HG03378 (cell line): ENCODE measurements at regions not wholly inside any gene's neighbourhood (a gene's known extent, or its start where the extent isn't known, plus 50 kb on each side); places are given as distances from the start of the nearest gene placed in this dataset.
"Not testable (repeated sequence)": the region's sequence is repeated elsewhere in the genome, so short reads cannot be mapped to it uniquely, and the experiment has no call there.

ENCODE experiments used
- ATAC-seq: cut with Tn5 transposase; IDR thresholded peaks from one replicate; pipeline ENCODE4 v1.9.1; 2021; ENCODE audit warnings: mild to moderate bottlenecking, moderate library complexity; ENCODE audit not compliant: unreplicated experiment

GRCh38 chr11:92168936-92169335, 55.7 kb upstream of the FAT3 start:
- no peak for ATAC-seq

DNA sequence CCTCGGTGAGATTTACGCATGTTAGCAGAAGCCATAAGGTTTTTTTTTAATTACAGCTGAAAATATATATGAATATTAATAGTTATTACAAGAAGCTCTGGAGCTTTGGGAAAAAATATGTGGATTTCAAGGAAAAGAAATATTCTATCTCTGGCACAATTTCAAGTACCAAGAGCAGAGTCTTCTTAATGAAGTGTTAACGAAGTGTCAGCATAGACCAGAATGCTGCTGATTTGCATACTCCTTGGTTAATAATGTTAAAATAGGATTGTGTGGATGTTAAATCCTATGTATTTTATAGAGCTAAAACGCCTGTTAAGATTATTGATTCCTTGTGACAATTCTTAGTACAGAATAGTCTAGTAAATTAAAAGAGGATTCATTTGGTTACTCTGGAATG, 57.0 kb upstream of the FAT3 start:
- ATAC-seq = no peak

DNA sequence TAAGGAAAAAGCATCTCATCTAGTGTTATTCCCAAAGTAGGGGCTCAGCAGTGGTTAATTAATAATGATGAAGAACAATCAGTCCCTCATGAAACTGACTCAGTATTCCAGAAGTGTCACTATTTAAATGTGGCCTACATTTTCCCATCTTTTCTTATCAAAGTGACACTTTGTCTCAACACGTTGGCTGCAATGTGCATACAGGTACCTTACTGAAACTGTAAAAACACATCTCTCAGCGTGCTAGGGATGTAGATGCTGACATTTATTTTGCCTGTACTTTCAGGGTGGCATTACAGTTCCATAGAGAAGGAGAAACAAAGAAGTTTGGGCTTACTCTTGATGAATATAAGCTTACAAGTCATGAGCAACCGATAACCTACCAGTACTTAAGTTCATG, 58.3 kb upstream of the FAT3 start:
- no peak for ATAC-seq

DNA sequence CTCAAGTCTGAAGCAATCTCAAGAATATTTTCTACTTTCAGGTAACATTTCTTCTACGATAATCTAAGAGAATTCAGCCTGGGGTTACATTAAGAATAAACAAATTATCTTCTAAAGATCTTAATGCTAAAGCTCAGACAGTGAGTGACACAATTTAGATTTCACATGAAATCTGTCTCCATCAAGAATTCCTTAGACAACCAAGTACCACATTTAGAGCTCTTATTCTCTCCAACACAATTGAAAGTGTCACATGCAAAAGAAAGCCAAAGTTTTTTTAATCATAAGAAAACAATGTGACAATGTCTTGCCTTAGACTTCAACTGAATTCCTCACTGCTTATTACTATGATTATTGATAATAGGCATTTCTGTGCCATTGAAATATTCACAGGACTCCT, 60.7 kb upstream of the FAT3 start:
- no peak for ATAC-seq

DNA sequence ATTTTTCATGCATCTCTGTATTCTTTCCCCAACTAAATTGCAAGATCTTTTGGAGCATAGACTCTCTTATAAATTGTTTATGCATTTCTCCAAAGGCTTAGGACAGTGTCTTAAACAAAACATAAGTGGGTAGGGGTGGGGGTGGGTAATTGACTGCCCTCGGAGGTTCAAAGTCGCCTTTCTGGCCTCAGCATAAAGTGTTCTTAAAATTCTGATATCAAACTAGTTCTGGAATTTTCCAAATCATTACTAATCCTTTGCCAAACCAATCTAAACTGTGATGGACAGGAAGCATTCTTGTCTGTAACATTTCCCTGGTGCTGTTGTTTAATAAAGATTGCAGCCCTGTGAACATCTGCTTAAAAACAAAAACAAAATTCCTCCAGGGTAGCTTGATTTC, 61.8 kb upstream of the FAT3 start:
- ATAC-seq = no peak

GRCh38 chr11:92159931-92160330, 64.7 kb upstream of the FAT3 start:
- ATAC-seq = no peak

DNA sequence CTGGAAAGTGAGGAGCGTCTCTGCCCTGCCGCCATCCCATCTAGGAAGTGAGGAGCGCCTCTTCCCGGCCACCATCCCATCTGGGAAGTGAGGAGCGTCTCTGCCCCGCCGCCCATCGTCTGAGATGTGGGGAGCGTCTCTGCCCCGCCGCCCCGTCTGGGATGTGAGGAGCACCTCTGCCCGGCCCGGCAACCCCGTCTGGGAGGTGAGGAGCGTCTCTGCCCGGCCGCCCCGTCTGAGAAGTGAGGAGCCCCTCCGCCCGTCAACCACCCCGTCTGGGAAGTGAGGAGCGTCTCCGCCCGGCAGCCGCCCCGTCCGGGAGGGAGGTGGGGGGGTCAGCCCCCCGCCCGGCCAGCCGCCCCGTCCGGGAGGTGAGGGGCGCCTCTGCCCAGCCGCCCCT, 67.2 kb upstream of the FAT3 start:
- ATAC-seq = not testable (repeated sequence)

DNA sequence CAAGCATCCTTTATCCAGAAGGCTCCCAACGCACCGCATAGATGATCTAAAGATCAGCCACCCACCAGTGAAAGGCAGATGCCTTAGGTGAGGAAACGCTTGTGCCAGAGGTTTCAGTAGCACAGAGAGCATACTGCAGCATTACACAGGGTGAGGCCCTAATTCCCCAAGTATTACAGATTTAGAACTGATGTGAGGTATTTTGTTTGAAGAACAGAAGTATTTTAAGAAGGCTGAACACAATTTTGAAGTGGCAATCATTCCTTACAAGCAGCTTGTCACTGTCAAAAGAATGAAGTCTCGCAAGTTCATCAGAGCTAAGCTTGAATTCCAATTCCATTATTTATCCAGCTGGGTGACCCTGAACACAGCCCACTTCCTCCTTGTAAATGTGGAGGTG, 70.0 kb upstream of the FAT3 start:
- no peak for ATAC-seq

DNA sequence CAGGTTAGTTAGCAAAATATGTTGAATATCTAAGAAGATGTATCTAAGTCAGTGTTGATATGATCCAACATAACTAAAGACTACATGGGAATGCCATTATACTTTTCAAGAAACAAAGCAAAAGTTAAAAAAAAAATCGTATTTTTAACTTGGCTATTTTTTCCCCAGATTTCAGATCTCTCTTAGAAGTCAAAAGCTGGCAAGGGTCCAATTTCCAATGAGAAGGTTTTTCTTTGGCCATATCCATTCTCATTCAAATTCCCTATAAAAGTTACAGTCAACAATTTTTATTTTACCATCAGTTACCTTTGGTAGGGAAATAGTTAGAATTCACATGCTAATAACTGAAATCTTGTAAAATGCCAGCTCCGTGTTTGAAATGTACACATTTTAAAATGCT, 70.5 kb upstream of the FAT3 start:
- ATAC-seq = no peak

- no peak for ATAC-seq
These were observed 71.1 kb upstream of the FAT3 start for GRCh38 chr11:92153542-92153941.

DNA sequence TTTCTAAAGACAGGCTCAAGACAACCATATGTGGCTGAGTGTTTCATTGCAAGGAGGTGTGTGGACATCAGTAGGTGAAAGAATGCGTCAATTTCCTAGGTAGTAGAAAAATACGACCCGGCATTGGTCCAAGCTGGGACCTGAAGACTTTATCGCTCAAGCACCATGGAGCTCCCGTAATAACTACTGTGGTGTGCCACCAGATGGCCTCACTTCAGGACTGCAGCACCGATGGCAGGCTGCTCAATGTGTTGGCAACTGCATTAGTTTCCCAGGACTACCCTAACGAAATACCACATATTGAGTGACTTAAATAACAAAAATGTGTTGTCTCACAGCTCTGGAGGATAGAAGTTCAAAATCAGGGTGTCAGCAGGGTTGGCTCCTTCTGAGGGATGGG, 72.4 kb upstream of the FAT3 start:
- no peak for ATAC-seq

DNA sequence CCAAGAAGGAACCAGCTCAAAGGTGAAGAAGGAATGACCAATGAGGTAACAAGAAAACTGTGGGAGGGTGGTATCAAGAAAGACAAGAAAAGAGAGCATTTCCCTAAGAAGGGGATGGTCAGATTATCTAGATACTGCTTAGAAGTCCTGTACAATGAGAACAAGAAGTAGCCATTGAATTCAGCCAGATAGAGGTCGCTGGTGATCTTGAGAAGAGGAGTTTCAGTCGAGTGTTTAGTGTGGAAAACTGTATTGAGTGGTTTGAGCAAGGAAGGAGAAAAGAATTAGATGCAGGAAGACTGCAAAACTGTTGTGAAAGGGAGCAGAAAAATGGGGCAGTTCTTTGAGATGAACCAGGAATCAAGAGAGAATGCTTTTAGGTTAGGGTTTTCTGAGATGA, 74.6 kb upstream of the FAT3 start:
- no peak for ATAC-seq

GRCh38 chr11:92141725-92142124, 82.9 kb upstream of the FAT3 start:
- no peak for ATAC-seq

DNA sequence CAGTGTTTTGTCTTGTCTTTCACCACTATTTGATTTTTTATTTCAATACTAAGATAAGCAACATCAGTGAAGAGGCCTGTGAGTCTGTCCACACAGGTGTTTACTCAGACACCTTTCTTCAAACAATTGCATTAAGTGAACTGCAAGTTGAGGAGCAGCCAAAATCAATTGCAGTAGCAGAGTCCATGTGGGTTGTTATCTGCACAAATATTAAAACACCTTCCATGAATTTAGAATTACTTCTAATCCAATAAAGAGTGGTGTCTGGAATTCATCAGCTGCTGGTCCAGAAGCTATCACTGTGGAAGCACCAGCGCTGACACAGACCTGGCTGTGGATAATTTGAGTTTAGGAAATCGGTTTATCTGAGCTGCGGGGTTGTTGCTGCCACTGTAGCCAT, 83.5 kb upstream of the FAT3 start:
- ATAC-seq = no peak

GRCh38 chr11:92140021-92140420, 84.6 kb upstream of the FAT3 start:
- no peak for ATAC-seq

- ATAC-seq = no peak
These were observed 86.3 kb upstream of the FAT3 start for GRCh38 chr11:92138296-92138695.

DNA sequence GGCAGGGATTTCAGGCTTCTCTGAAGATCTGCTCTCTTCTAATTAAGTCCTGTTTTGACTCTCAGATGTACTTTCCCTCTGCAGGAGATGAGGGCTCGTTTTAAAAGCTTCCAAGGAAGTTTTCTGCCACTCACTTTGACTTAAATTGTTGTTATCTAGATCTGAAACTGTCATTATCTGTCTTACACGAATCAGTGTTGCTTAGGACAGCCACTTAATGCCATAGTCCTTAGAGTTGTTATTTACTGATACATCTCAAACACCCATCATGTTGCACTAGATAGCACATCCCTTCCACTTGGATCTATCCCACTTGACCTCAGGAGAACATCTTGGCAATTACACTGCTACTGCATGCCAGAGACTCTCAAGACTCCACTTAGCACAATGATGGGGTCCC, 86.9 kb upstream of the FAT3 start:
- no peak for ATAC-seq

DNA sequence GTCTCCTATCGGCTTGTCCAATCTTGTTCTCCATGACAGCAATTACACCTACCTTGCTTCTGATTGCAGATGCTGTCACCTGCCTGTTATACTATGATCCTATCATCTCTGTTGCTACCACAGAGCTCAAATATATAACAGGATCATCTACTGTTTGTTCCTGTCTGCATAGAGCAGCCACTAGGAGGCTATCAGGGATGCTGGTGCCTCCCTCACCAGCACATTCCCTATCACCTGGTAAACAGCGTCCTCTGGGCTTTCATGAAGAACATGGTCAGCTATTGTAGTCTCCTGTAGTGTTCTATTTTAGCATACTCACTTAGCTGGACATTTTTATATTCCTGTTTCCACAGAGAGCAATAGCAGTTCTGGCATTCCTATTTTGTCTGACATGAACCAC, 87.8 kb upstream of the FAT3 start:
- no peak for ATAC-seq

GRCh38 chr11:92131289-92131865, 93.2 kb upstream of the FAT3 start:
- no peak for ATAC-seq

DNA sequence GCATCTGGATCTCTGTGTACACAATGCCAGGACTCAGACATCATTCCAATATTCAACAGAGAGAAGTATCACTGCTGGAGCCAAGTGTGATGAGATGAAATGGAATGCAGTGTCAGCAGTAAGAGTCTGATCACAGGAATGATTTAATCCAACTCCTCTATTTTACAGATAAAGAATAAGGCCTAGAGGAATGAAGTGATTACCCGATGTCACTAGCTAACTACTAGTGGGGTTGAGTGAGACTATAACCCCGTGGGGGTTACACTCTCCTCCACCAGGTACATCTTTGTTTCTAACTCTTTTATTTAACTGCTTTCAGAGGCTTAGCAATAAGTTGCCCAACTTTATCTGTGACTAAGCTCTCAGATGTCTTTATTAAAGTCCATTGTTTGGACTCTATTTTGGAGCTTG, 94.2 kb upstream of the FAT3 start:
- no peak for ATAC-seq

DNA sequence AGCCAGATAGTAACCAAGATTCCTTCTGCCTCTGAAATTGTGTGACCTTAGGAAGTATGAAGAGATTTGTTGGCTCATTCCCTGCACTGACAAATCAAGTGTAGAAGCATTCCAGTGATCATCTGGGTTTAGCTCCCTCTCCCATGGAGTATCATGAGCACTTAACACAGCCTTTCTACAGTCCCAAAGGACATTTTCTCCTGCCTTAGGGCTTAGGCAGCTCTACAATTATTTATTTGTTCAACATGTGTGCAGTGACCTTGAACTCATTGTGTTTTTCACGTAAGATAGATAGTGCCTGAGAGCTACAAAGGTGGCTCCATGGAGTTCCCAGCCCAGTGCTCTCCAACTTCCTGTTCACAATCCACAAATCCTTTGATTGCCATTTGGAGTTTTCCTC, 94.8 kb upstream of the FAT3 start:
- no peak for ATAC-seq

- no peak for ATAC-seq
These were observed 96.6 kb upstream of the FAT3 start for GRCh38 chr11:92128026-92128425.

GRCh38 chr11:92125321-92125720, 99.3 kb upstream of the FAT3 start:
- ATAC-seq = no peak

DNA sequence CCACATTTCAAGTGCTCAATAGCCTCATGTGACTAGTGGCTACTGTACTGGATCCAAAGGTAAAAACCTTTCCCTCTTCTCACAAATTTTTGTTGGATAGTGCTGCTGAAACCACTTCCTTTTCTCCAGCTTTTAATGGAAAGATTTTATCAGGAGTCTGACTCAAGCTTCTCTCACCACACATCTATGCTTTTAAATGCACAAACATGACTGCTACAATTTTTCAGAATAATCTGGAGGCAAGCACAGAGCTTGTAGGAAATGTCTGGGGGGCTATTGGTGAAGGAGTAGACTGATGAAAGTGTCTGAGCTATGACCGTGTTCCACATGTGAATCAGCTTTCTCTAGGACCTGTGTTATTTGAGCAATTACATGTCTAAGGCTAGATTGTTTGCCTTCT, 101.1 kb upstream of the FAT3 start:
- ATAC-seq = no peak
